H1 (cell line): ENCODE measurements at regions not wholly inside any gene's neighbourhood (a gene's known extent, or its start where the extent isn't known, plus 50 kb on each side); places are given as distances from the start of the nearest gene placed in this dataset.

Source experiments
- CTCF ChIA-PET: fragments of 300-600 bp; sonication (Branson Sonifier 250); formaldehyde crosslinking; loops from one replicate; lab custom pipeline; 2021; ENCODE audit not compliant: partially characterized antibody; lab: Charles Lee
- POLR2A ChIA-PET: fragments of 300-600 bp; sonication (Branson Sonifier 250); formaldehyde crosslinking; loops from one replicate; lab custom pipeline; 2021; ENCODE audit warnings: inconsistent platforms; ENCODE audit not compliant: partially characterized antibody; lab: Charles Lee
- DNase-seq, 2 experiments: peaks; one replicate each; pipeline versions ENCODE4 v3.0.0 to v3.0.0-alpha.2; 2010 to 2022; ENCODE audit warnings: low spot score in 2 of 2, low read depth in 1 of 2, mixed read lengths in 1 of 2
- FAIRE-seq: peaks from 2 replicates; lab custom pipeline; 2011; peaks lifted over from hg19 to GRCh38; lab: Jason Lieb, UNC
- H2AFZ ChIP-seq: 2 replicates; pipeline ENCODE4 v1.8.1; 2012; ENCODE audit warnings: low read length, inconsistent platforms
- H2AK5ac ChIP-seq: 2 replicates; pipeline ENCODE4 v1.6.1; 2013; ENCODE audit warnings: low read depth, low read length
- H2BK120ac ChIP-seq: replicated peaks from 2 replicates; pipeline ENCODE3; 2013; ENCODE audit warnings: low read depth, low read length, inconsistent platforms
- H2BK12ac ChIP-seq: 2 replicates; pipeline ENCODE4 v1.6.1; 2013; ENCODE audit warnings: low read depth, low read length
- H2BK15ac ChIP-seq: 2 replicates; pipeline ENCODE4 v1.6.1; 2013; ENCODE audit warnings: low read length
- H2BK20ac ChIP-seq: 2 replicates; pipeline ENCODE4 v1.6.1; 2013; ENCODE audit warnings: low read length
- H2BK5ac ChIP-seq: 2 replicates; pipeline ENCODE4 v1.6.1; 2013; ENCODE audit warnings: low read depth, low read length
- H3K14ac ChIP-seq: 2 replicates; pipeline ENCODE4 v1.6.1; 2013; ENCODE audit warnings: inconsistent platforms; ENCODE audit not compliant: insufficient read length
- H3K18ac ChIP-seq: 2 replicates; pipeline ENCODE4 v1.6.1; 2013; ENCODE audit warnings: low read length; ENCODE audit errors: extremely low read depth
- H3K23ac ChIP-seq: 2 replicates; pipeline ENCODE4 v1.6.1; 2013; ENCODE audit warnings: inconsistent platforms; ENCODE audit not compliant: insufficient read length
- H3K23me2 ChIP-seq: 2 replicates; pipeline ENCODE4 v1.6.1; 2013; ENCODE audit warnings: low read depth, low read length
- H3K27ac ChIP-seq: 2 replicates; pipeline ENCODE4 v1.6.1; 2011; ENCODE audit warnings: low read depth, low read length, inconsistent platforms
- H3K27me3 ChIP-seq, 4 experiments: replicated peaks in 1 of 4; 1 replicate in 1 of 4; 2 replicates in 3 of 4; pipeline versions ENCODE4 v1.6.1 to v1.8.1; 2011 to 2013; ENCODE audit warnings: low read length in 3 of 4, mild to moderate bottlenecking in 3 of 4, inconsistent platforms in 2 of 4, mixed read lengths in 2 of 4, moderate library complexity in 1 of 4; ENCODE audit not compliant: control insufficient read depth in 3 of 4, insufficient read depth in 3 of 4; ENCODE audit errors: extremely low read depth in 1 of 4
- H3K36me3 ChIP-seq, 4 experiments: 2 replicates each; pipeline versions ENCODE4 v1.6.1 to v1.8.1; 2011 to 2013; ENCODE audit warnings: mild to moderate bottlenecking in 4 of 4, low read length in 3 of 4, moderate library complexity in 2 of 4, control low read depth in 1 of 4, inconsistent platforms in 1 of 4; ENCODE audit not compliant: insufficient read depth in 4 of 4, control insufficient read depth in 2 of 4
- H3K4ac ChIP-seq: replicated peaks from 2 replicates; pipeline ENCODE3; 2013; ENCODE audit warnings: low read length, low read depth, mixed read lengths, inconsistent platforms; ENCODE audit not compliant: insufficient read length
- H3K4me1 ChIP-seq, 4 experiments: replicated peaks in 1 of 4; 1 replicate in 1 of 4; 2 replicates in 3 of 4; pipeline versions ENCODE4 v1.6.1 to v1.8.1; 2011 to 2013; ENCODE audit warnings: low read length in 3 of 4, inconsistent platforms in 2 of 4, mixed read lengths in 1 of 4; ENCODE audit not compliant: insufficient read depth in 4 of 4, control insufficient read depth in 3 of 4
- H3K4me2 ChIP-seq, 2 experiments: 2 replicates each; pipeline versions ENCODE4 v1.6.1 to v1.8.1; 2011 to 2013; ENCODE audit warnings: low read depth in 2 of 2, low read length in 2 of 2, control low read depth in 1 of 2, inconsistent platforms in 1 of 2, mild to moderate bottlenecking in 1 of 2; ENCODE audit not compliant: insufficient read depth in 1 of 2
- H3K4me3 ChIP-seq, 4 experiments: fragments of 200-600, 300-600 bp in 1 of 4; sonication (generic), shearing (Covaris generic), sonication (Bioruptor Twin) in 1 of 4; 2 replicates each; pipeline versions ENCODE4 v1.5.1 to v1.8.1; 2011 to 2016; ENCODE audit warnings: low read length in 4 of 4, low read depth in 3 of 4, control low read depth in 2 of 4, inconsistent platforms in 2 of 4, mild to moderate bottlenecking in 2 of 4, mixed read lengths in 1 of 4, moderate library complexity in 1 of 4; ENCODE audit not compliant: insufficient read depth in 2 of 4; ENCODE audit errors: extremely low read depth in 1 of 4
- H3K56ac ChIP-seq: replicated peaks from 2 replicates; pipeline ENCODE3; 2013; ENCODE audit warnings: low read depth, mild to moderate bottlenecking, mixed read lengths, low read length, inconsistent platforms; ENCODE audit not compliant: insufficient read length
- H3K79me1 ChIP-seq: 2 replicates; pipeline ENCODE4 v1.6.1; 2013; ENCODE audit warnings: low read depth, low read length, control low read depth
- H3K79me2 ChIP-seq, 2 experiments: 2 replicates each; pipeline versions ENCODE4 v1.6.1 to v1.8.1; 2012 to 2013; ENCODE audit warnings: low read length in 2 of 2, mild to moderate bottlenecking in 2 of 2, inconsistent platforms in 1 of 2; ENCODE audit not compliant: insufficient read depth in 2 of 2, control insufficient read depth in 1 of 2
- H3K9ac ChIP-seq, 4 experiments: replicated peaks in 1 of 4; 1 replicate in 1 of 4; 2 replicates in 3 of 4; pipeline versions ENCODE4 v1.6.1 to v1.8.1; 2011 to 2013; ENCODE audit warnings: low read depth in 3 of 4, low read length in 3 of 4, control low read depth in 2 of 4, mild to moderate bottlenecking in 2 of 4, moderate library complexity in 2 of 4, inconsistent platforms in 1 of 4; ENCODE audit errors: extremely low read depth in 1 of 4
- H3K9me3 ChIP-seq, 2 experiments: 2 replicates each; pipeline versions ENCODE4 v1.6.1 to v1.8.1; 2012 to 2013; ENCODE audit warnings: mild to moderate bottlenecking in 2 of 2, moderate library complexity in 2 of 2, control low read depth in 1 of 2, inconsistent platforms in 1 of 2, low read depth in 1 of 2, low read length in 1 of 2, mixed read lengths in 1 of 2; ENCODE audit not compliant: insufficient read depth in 2 of 2
- H4K20me1 ChIP-seq, 2 experiments: replicated peaks in 1 of 2; 2 replicates each; pipeline versions ENCODE3 to v1.8.1; 2011 to 2013; ENCODE audit warnings: inconsistent platforms in 2 of 2, low read length in 2 of 2, mild to moderate bottlenecking in 1 of 2; ENCODE audit not compliant: insufficient read depth in 2 of 2, control insufficient read depth in 1 of 2
- H4K5ac ChIP-seq: 2 replicates; pipeline ENCODE4 v1.6.1; 2013; ENCODE audit warnings: low read length, low read depth, mixed read lengths, inconsistent platforms; ENCODE audit not compliant: insufficient read length
- H4K8ac ChIP-seq: 2 replicates; pipeline ENCODE4 v1.8.0; 2013; ENCODE audit warnings: mild to moderate bottlenecking, moderate library complexity, low read length, inconsistent platforms; ENCODE audit not compliant: insufficient read depth; ENCODE audit errors: extremely low read depth
- H4K91ac ChIP-seq: replicated peaks from 2 replicates; pipeline ENCODE3; 2013; ENCODE audit warnings: low read length, mixed read lengths, inconsistent platforms; ENCODE audit not compliant: insufficient read length
- CHD1 ChIP-seq: IDR thresholded peaks from 2 replicates; pipeline ENCODE4 v1.6.1; 2012; ENCODE audit warnings: low read depth, low read length, improper control_type of control experiment
- NRF1 ChIP-seq: IDR thresholded peaks from 2 replicates; pipeline ENCODE4 v1.6.1; 2011; ENCODE audit warnings: mild to moderate bottlenecking, low read depth, low read length, improper control_type of control experiment
- POU5F1 ChIP-seq: IDR thresholded peaks from 2 replicates; pipeline ENCODE4 v1.6.1; 2011; ENCODE audit warnings: low read depth, mild to moderate bottlenecking, low read length, moderate library complexity
- SIRT6 ChIP-seq: IDR thresholded peaks from one replicate; pipeline ENCODE4 v1.7.1; 2012; ENCODE audit warnings: low read length, inconsistent platforms
- WGBS, 2 experiments: shearing (Covaris generic) in 1 of 2; methylation state at CpG; one replicate each; pipeline versions ENCODE4 v1.1.6 to v1.1.7; 2013 to 2015; ENCODE audit warnings: low lambda C conversion rate in 2 of 2, mixed read lengths in 2 of 2, inconsistent platforms in 1 of 2, low coverage in 1 of 2, missing lambda C conversion rate in 1 of 2; ENCODE audit not compliant: insufficient replicate concordance in 2 of 2, insufficient coverage in 1 of 2, insufficient read length in 1 of 2; ENCODE audit errors: extremely low coverage in 1 of 2, missing lambda C conversion rate in 1 of 2; 5-methylcytosine and 5-hydroxymethylcytosine counted together

DNA sequence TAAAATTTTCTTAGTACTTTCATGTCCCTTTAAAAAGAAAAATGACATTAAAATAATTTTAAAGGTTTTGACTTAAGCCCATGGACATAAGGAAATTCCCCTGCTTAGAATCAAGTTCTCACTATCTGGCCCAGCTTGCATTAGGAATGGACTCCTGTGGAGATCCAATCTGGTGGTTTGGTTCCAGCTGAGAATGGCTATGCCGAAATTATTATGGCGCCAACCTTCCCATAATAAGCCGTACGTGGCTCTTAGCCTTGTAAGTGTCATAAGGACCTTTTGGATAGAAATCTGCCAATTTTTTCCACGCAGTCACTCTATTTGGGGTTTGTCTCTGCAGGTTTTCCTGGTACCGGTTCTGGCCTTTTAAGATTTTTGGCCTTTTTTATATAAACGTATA lies 262.1 kb upstream of the MAF start:
- no peak overlapping the region for H3K4me3 ChIP-seq
- no peak overlapping the region for H3K4me2 ChIP-seq
- no peak overlapping the region for H3K27ac ChIP-seq
- no peak overlapping the region for H2BK20ac ChIP-seq
- POLR2A ChIA-PET, result no interaction called here
- TF ChIP-seq SIRT6 (no peak), POU5F1 (no peak), NRF1 (no peak), CHD1 (no peak)
- DNase-seq (no peak), FAIRE-seq (no peak)
- no peak overlapping the region for H3K56ac ChIP-seq
- WGBS, 2 experiments, result 97% methylated on average over 7 of the region's 7 CpGs; no CpG with 5 or more reads in 1 of the 2 experiments
- H2BK15ac ChIP-seq, result no peak overlapping the region
- H2AK5ac ChIP-seq, result no peak overlapping the region
- H3K23me2 ChIP-seq, result no peaks in the 10 kb centered on the region
- no peak overlapping the region for H3K9ac ChIP-seq
- no peaks in the 10 kb centered on the region for H4K20me1 ChIP-seq
- CTCF ChIA-PET, result interaction anchor here (1.1 kb wide), 1 partner anchor 9 kb away, joined by 5 read pairs; no protein-coding TSS in a partner anchor
- H2BK5ac ChIP-seq, result no peak overlapping the region
- no peaks in the 10 kb centered on the region for H3K36me3 ChIP-seq
- H4K91ac ChIP-seq, result no peak overlapping the region
- no peaks in the 10 kb centered on the region for H3K27me3 ChIP-seq
- no peak overlapping the region for H2BK12ac ChIP-seq
- no peak overlapping the region for H3K14ac ChIP-seq
- no peaks in the 10 kb centered on the region for H3K79me1 ChIP-seq
- H3K18ac ChIP-seq, result no peak overlapping the region
- H3K79me2 ChIP-seq, result no peaks in the 10 kb centered on the region
- H3K4ac ChIP-seq, result no peak overlapping the region
- no peak overlapping the region for H4K8ac ChIP-seq
- H2AFZ ChIP-seq, result no peak overlapping the region
- H2BK120ac ChIP-seq, result no peak overlapping the region
- no peaks in the 10 kb centered on the region for H3K4me1 ChIP-seq
- H3K9me3 ChIP-seq, result no peaks in the 10 kb centered on the region; a peak in 1 of 4 replicates
- no peak overlapping the region for H3K23ac ChIP-seq
- no peak overlapping the region for H4K5ac ChIP-seq
